K562 (cell line): ENCODE measurements at regions not wholly inside any gene's neighbourhood (a gene's known extent, or its start where the extent isn't known, plus 50 kb on each side); places are given as distances from the start of the nearest gene placed in this dataset.
A peak's percentile ranks its signal among the peaks of the same experiment; 100 is the strongest.

Experiments
- CREB3 ChIP-seq: fragments of 450-650 bp; conservative IDR thresholded peaks from 2 replicates; pipeline ENCODE4 v1.6.1; 2016; ENCODE audit warnings: missing genetic modification characterization, low read depth, mild to moderate bottlenecking, missing compliant biosample characterization, moderate library complexity
- CTBP1 ChIP-seq: fragments of 450-650 bp; IDR thresholded peaks from 2 replicates; pipeline ENCODE4 v1.6.1; 2016; ENCODE audit warnings: borderline replicate concordance
- GTF2A2 ChIP-seq: IDR thresholded peaks from 2 replicates; pipeline ENCODE4 v1.6.1; 2016; ENCODE audit warnings: mild to moderate bottlenecking, missing genetic modification characterization, missing compliant biosample characterization
- HLTF ChIP-seq: fragments of 450-650 bp; IDR thresholded peaks from 2 replicates; pipeline ENCODE4 v1.6.1; 2016
- KDM2B ChIP-seq: fragments of 250-450 bp; sonication (Bioruptor Pico); IDR thresholded peaks from 2 replicates; pipeline ENCODE4 v1.8.0; 2021; ENCODE audit warnings: mild to moderate bottlenecking, moderate library complexity
- KLF6 ChIP-seq: fragments of 250-450 bp; sonication (Bioruptor Pico); IDR thresholded peaks from 2 replicates; pipeline ENCODE4 v1.4.0; 2020; ENCODE audit warnings: mild to moderate bottlenecking, moderate library complexity, borderline replicate concordance
- MIER1 ChIP-seq: fragments of 450-650 bp; IDR thresholded peaks from 2 replicates; pipeline ENCODE4 v1.6.1; 2016; ENCODE audit warnings: antibody characterized with exemption, mild to moderate bottlenecking, low read depth
- RAD51 ChIP-seq: fragments of 450-650 bp; IDR thresholded peaks from 2 replicates; pipeline ENCODE4 v1.7.1; 2016; ENCODE audit warnings: low read depth, mild to moderate bottlenecking, borderline replicate concordance
- SAFB2 ChIP-seq: fragments of 200-400 bp; formaldehyde crosslinking; IDR thresholded peaks from 2 replicates; pipeline ENCODE4 v1.6.1; 2018; ENCODE audit warnings: borderline replicate concordance, low read length, low read depth, moderate library complexity; ENCODE audit not compliant: severe bottlenecking
- STAT5A ChIP-seq: IDR thresholded peaks from 2 replicates; pipeline ENCODE4 v1.6.1; 2012; ENCODE audit warnings: low read length, inconsistent platforms, borderline replicate concordance
- TCF3 ChIP-seq: sonication (generic); formaldehyde crosslinking; IDR thresholded peaks from 2 replicates; pipeline ENCODE4 v1.4.0; 2020; ENCODE audit warnings: mild to moderate bottlenecking, missing genetic modification reagents
- TRIM28 ChIP-seq: fragments of 450-650 bp; IDR thresholded peaks from 2 replicates; pipeline ENCODE4 v1.6.1; 2017
- ZFP36 ChIP-seq: fragments of 150-350 bp; IDR thresholded peaks from 2 replicates; pipeline ENCODE4 v1.6.1; 2018; ENCODE audit warnings: low read length, low read depth; ENCODE audit not compliant: partially characterized antibody
- ZHX1 ChIP-seq: fragments of 150-350 bp; conservative IDR thresholded peaks from 2 replicates; pipeline ENCODE4 v1.6.1; 2014; ENCODE audit warnings: low read length
- ZKSCAN3 ChIP-seq: fragments of 250-450 bp; sonication (Bioruptor Pico); IDR thresholded peaks from 2 replicates; pipeline ENCODE4 v1.4.0; 2020
- ZMIZ1 ChIP-seq, 2 experiments: fragments of 150-350 bp in 1 of 2; IDR thresholded peaks; 2 replicates each; pipeline ENCODE4 v1.6.1; 2012 to 2016; ENCODE audit warnings: low read depth in 2 of 2, low read length in 2 of 2, mild to moderate bottlenecking in 1 of 2, moderate library complexity in 1 of 2
- ZNF175 ChIP-seq: fragments of 200-800 bp; sonication (Bioruptor generic); IDR thresholded peaks from 2 replicates; pipeline ENCODE4 v1.6.1; 2016; ENCODE audit warnings: low read depth, mild to moderate bottlenecking, missing genetic modification characterization, missing compliant biosample characterization
- ZNF311 ChIP-seq: fragments of 250-450 bp; sonication (Bioruptor Pico); IDR thresholded peaks from 2 replicates; pipeline ENCODE4 v1.4.0; 2020; ENCODE audit warnings: mild to moderate bottlenecking, moderate library complexity
- ZNF586 ChIP-seq: fragments of 450-650 bp; formaldehyde crosslinking; conservative IDR thresholded peaks from 2 replicates; pipeline ENCODE4 v1.4.0; 2020; ENCODE audit warnings: mild to moderate bottlenecking, moderate library complexity
- ZNF785 ChIP-seq: fragments of 250-450 bp; sonication (Bioruptor Pico); IDR thresholded peaks from 2 replicates; pipeline ENCODE4 v1.4.0; 2020; ENCODE audit warnings: mild to moderate bottlenecking
- TF ChIP-seq, protein P1 (sequence below): sonication (generic); formaldehyde crosslinking; IDR thresholded peaks from 2 replicates; pipeline ENCODE4 v1.8.0; 2022; ENCODE audit warnings: missing genetic modification reagents, mild to moderate bottlenecking, borderline replicate concordance

- no peak for TF ChIP-seq ZFP36
- TF ChIP-seq STAT5A: no peak
- TF ChIP-seq ZHX1: no peak
- TF ChIP-seq, protein P1, sequence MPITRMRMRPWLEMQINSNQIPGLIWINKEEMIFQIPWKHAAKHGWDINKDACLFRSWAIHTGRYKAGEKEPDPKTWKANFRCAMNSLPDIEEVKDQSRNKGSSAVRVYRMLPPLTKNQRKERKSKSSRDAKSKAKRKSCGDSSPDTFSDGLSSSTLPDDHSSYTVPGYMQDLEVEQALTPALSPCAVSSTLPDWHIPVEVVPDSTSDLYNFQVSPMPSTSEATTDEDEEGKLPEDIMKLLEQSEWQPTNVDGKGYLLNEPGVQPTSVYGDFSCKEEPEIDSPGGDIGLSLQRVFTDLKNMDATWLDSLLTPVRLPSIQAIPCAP: no peak
- TF ChIP-seq GTF2A2: no peak
- no peak for TF ChIP-seq ZNF311 (CRISPR knock-in tag)
- TF ChIP-seq ZKSCAN3 (CRISPR knock-in tag): no peak
- no peak for TF ChIP-seq ZNF586
- peak; percentile 80 for TF ChIP-seq CTBP1
- TF ChIP-seq HLTF: no peak
- no peak for TF ChIP-seq KDM2B (CRISPR knock-in tag)
- no peak for TF ChIP-seq ZNF175 (CRISPR knock-in tag)
- TF ChIP-seq TCF3 (CRISPR knock-in tag): no peak
- TF ChIP-seq RAD51: no peak
- no peak for TF ChIP-seq ZMIZ1 (IDR thresholded peaks at IDR 0.05; ENCODE audit: low read depth in 2 of 2, low read length in 2 of 2)
- no peak for TF ChIP-seq SAFB2
- TF ChIP-seq TRIM28: peak; percentile 24; the same call in 1 of the 2 replicates
- no peak for TF ChIP-seq MIER1
- TF ChIP-seq KLF6 (CRISPR knock-in tag): no peak
- peak; percentile 90 for TF ChIP-seq CREB3
- no peak for TF ChIP-seq ZNF785 (CRISPR knock-in tag)
These were observed 59.1 kb upstream of the MED13L start (continued) for GRCh38 chr12:116336542-116337065.
